Spleen (tissue), 11 donors: ENCODE measurements at regions not wholly inside any gene's neighbourhood (a gene's known extent, or its start where the extent isn't known, plus 50 kb on each side); places are given as distances from the start of the nearest gene placed in this dataset.

ENCODE experiments used
- DNase-seq: peaks from one replicate; pipeline ENCODE4 v3.0.0-alpha.2; 2020
- H3K27ac ChIP-seq, 8 donors: fragments of 200-600 bp; sonication (generic) in 7 of 8; 1 replicate in 4 of 8; 2 replicates in 4 of 8; pipeline versions ENCODE4 v1.5.0 to v1.8.0; 2016 to 2021; ENCODE audit warnings: inconsistent platforms in 4 of 8, mild to moderate bottlenecking in 4 of 8, moderate library complexity in 1 of 8
- H3K27me3 ChIP-seq, 7 donors: fragments of 200-600 bp; sonication (generic) in 6 of 7; replicated peaks in 1 of 7; 1 replicate in 4 of 7; 2 replicates in 3 of 7; pipeline versions ENCODE4 v1.5.0 to v1.8.0; 2016 to 2021; ENCODE audit warnings: inconsistent platforms in 3 of 7, mild to moderate bottlenecking in 1 of 7
- H3K36me3 ChIP-seq, 6 donors: fragments of 200-600 bp; sonication (generic) in 5 of 6; 1 replicate in 4 of 6; 2 replicates in 2 of 6; pipeline versions ENCODE4 v1.5.0 to v1.8.0; 2016 to 2021; ENCODE audit warnings: inconsistent platforms in 2 of 6
- H3K4me1 ChIP-seq, 6 donors: fragments of 200-600 bp; sonication (generic) in 5 of 6; 1 replicate in 3 of 6; 2 replicates in 3 of 6; pipeline versions ENCODE4 v1.5.0 to v1.8.0; 2016 to 2021; ENCODE audit warnings: inconsistent platforms in 3 of 6
- H3K4me3 ChIP-seq, 8 donors: fragments of 200-600 bp; sonication (generic) in 7 of 8; 1 replicate in 4 of 8; 2 replicates in 4 of 8; pipeline versions ENCODE4 v1.5.0 to v1.8.0; 2016 to 2021; ENCODE audit warnings: inconsistent platforms in 4 of 8, mild to moderate bottlenecking in 4 of 8, moderate library complexity in 2 of 8
- H3K9me3 ChIP-seq, 8 donors: fragments of 200-600 bp; sonication (generic) in 7 of 8; 1 replicate in 4 of 8; 2 replicates in 4 of 8; pipeline versions ENCODE4 v1.5.0 to v1.8.0; 2016 to 2021; ENCODE audit warnings: inconsistent platforms in 4 of 8
- POLR2A ChIP-seq, 3 donors: fragments of 450-650 bp; IDR thresholded peaks; one replicate each; pipeline ENCODE4 v1.5.1; 2017; ENCODE audit warnings: antibody characterized with exemption in 3 of 3, mild to moderate bottlenecking in 1 of 3
- POLR2AphosphoS5 ChIP-seq, 3 donors: sonication (generic); formaldehyde crosslinking; IDR thresholded peaks; one replicate each; pipeline ENCODE4 v1.5.1; 2017; ENCODE audit warnings: antibody characterized with exemption in 3 of 3
- WGBS, 5 donors: extraction: QIAGEN DNeasy Blood & Tissue Kit in 3 of 5; methylation state at CpG; one replicate each; pipeline versions ENCODE4 v1.1.5 to v1.1.7; 2013 to 2018; 5-methylcytosine and 5-hydroxymethylcytosine counted together
- intact Hi-C: fragments of 100-400 bp; cut with DNase I; formaldehyde crosslinking; loops from one replicate; pipeline ENCODE4 v1.15.0; 2023; ENCODE audit warnings: low total_unique reads
- TF ChIP-seq, protein P1 (sequence below), 11 experiments: fragments of 200-600 bp in 7 of 11; fragments of 450-650 bp in 4 of 11; sonication (generic) in 4 of 11; IDR thresholded peaks in 8 of 11; conservative IDR thresholded peaks in 3 of 11; 1 replicate in 7 of 11; 2 replicates in 4 of 11; pipeline versions ENCODE4 v1.4.0 to v1.8.0; 2016 to 2021; ENCODE audit warnings: antibody characterized with exemption in 11 of 11, inconsistent platforms in 4 of 11, mild to moderate bottlenecking in 1 of 11
- donor health status: healthy with polysubstance abuse.
- donor health status: DM: no; HTN: no; CAD: no; lungs with moderate emphysema.
- donor health status: DM: no; HTN: no; CAD: no.
- donor health status: Bipolar disorder and iron deficiency.
- donor health status: healthy.
- donor health status: DM: no; HTN: no; CAD: no.
- donor health status: DM: yes; HTN: yes; CAD: no.

DNA sequence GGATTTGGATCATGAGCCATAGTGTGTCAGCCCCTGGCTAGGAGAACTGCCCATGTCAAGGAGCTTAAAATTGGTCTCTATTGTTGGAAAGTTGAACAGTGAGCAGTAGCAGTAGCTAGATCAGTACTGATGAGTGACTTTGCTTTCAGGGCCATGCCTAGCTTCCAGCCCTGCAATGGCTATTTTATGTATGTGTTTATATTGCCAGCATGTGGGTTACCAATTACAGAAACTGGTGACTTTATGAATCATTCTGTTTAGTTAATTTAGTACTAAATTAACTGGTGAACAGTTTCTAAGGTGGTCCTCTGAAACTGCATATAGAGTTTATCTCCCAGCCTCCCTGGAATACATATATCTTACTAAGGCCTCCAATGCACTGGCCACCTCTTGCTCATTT, 908.1 kb upstream of the ALCAM start:
- no peak for DNase-seq
- H3K4me3 ChIP-seq = no peak overlapping the region
- TF ChIP-seq, protein P1, sequence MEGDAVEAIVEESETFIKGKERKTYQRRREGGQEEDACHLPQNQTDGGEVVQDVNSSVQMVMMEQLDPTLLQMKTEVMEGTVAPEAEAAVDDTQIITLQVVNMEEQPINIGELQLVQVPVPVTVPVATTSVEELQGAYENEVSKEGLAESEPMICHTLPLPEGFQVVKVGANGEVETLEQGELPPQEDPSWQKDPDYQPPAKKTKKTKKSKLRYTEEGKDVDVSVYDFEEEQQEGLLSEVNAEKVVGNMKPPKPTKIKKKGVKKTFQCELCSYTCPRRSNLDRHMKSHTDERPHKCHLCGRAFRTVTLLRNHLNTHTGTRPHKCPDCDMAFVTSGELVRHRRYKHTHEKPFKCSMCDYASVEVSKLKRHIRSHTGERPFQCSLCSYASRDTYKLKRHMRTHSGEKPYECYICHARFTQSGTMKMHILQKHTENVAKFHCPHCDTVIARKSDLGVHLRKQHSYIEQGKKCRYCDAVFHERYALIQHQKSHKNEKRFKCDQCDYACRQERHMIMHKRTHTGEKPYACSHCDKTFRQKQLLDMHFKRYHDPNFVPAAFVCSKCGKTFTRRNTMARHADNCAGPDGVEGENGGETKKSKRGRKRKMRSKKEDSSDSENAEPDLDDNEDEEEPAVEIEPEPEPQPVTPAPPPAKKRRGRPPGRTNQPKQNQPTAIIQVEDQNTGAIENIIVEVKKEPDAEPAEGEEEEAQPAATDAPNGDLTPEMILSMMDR (IDR thresholded peaks at IDR 0.05 in 8 of 11, conservative IDR thresholded peaks at IDR 0.05 in 3 of 11) = no peak
- no peak overlapping the region for H3K27ac ChIP-seq
- no peaks in the 10 kb centered on the region for H3K9me3 ChIP-seq
- H3K4me1 ChIP-seq = no peaks in the 10 kb centered on the region
- no peaks in the 10 kb centered on the region for H3K27me3 ChIP-seq
- intact Hi-C loops = no loop called here
- H3K36me3 ChIP-seq = no peaks in the 10 kb centered on the region

DNA sequence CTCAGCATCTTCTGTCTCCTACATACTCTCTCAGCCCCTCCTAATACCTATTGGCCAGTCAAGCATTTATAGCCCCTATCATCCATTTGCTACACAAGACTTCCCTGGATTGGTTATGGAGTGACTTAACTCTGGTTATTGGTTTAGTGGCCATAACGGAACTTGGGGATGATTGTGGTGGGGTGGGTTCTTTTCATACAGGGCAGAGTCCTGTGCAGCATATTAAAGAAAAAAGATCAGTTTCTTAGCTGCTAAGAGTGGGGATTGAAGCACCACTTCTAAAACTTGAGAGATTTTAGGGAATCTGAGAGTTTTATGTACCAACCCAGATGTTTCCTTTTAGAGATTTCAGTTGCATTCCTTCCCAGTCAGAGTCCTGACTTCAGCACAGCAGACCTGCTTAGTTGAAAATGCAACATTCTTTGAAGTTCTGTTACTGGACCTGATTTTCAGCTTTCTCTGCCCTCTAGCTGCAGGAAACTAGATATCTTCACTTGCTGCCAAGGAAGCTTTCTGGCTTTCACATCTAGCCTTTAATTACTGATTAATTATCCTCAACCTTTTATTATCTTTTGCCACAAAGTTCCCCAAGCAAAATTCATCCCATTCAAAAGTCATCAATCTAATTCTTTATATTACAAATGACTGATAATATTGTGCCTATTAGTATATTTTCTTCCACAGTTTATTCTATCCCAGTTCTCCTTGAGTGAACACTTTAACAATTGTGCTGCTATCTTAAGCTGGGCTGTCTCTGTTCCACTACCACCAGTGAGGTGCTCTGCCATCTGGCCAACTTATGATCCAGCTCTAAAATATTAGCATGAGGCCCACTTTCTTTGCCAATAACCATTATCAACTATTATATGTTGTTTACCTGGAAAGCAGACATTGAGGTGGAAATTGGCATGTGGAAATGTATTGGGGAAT, 906.0 kb upstream of the ALCAM start:
- Histone ChIP-seq H3K4me3 (no peak overlapping the region), H3K4me1 (no peaks in the 10 kb centered on the region), H3K9me3 (peaks cover 0 to 17% (median 5%) of the 10 kb centered on the region in 8 donors), H3K27ac (no peak overlapping the region), H3K36me3 (no peaks in the 10 kb centered on the region), H3K27me3 (no peaks in the 10 kb centered on the region)
- TF ChIP-seq POLR2A (IDR thresholded peaks at IDR 0.05) (no peak), POLR2AphosphoS5 (IDR thresholded peaks at IDR 0.05) (no peak)
- intact Hi-C loops = no loop called here
- no peak for DNase-seq
- WGBS, 5 donors = 0 to 82% (median 62%) methylated on average over 1 of the region's 1 CpG

DNA sequence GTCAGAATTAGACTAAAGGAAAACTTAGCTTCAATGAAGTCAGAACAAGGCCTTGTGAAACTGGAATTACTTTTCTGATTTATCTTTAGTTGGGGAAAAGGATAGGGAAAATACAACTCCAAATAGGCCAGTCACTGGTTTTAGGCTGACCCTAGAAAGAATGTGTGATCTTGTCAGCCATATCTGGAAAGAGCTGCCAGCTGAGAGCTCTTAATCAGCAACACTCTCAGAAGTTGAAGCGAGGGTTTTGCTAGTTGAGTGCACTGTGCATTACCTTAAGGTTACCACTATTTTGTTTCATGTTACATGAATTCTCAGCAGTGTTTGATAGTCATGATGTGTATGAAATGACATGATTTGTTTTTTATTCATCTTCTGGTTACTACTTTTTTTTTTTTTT, 905.3 kb upstream of the ALCAM start:
- no peaks in the 10 kb centered on the region for H3K27me3 ChIP-seq
- peaks cover 0 to 19% (median 6%) of the 10 kb centered on the region in 8 donors for H3K9me3 ChIP-seq
- DNase-seq = no peak
- TF ChIP-seq POLR2AphosphoS5 (IDR thresholded peaks at IDR 0.05) = no peak
- no peak for TF ChIP-seq POLR2A (IDR thresholded peaks at IDR 0.05)
- TF ChIP-seq, protein P1 (IDR thresholded peaks at IDR 0.05 in 8 of 11, conservative IDR thresholded peaks at IDR 0.05 in 3 of 11) = no peak
- no peak overlapping the region for H3K4me3 ChIP-seq
- no peaks in the 10 kb centered on the region for H3K4me1 ChIP-seq
- H3K27ac ChIP-seq = no peak overlapping the region
- WGBS, 5 donors = 53 to 89% (median 75%) methylated on average over 1 of the region's 1 CpG
- intact Hi-C loops = no loop called here
- no peaks in the 10 kb centered on the region for H3K36me3 ChIP-seq

DNA sequence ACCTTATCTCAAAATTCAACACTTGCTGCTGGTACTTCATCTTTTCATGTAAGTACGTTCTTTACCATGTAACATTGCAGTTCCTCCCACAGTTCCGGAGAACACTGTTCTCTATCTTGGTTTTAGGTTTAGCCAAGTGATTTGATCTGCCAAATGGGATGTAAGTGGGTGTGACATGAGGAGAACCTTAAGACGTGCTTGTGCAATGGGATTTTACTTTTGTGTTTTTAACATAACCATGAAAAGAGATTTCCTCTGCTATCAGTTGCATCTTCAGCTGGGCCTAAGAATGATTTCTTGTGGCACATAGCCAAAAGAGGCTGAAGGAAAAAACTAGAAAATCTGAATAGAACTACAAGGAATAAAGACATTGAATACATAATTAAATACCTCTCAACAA, 894.5 kb upstream of the ALCAM start:
- H3K27me3 ChIP-seq = no peaks in the 10 kb centered on the region
- peaks cover 0 to 42% (median 34%) of the 10 kb centered on the region in 8 donors for H3K9me3 ChIP-seq
- intact Hi-C loops = no loop called here
- TF ChIP-seq, protein P1 (IDR thresholded peaks at IDR 0.05 in 8 of 11, conservative IDR thresholded peaks at IDR 0.05 in 3 of 11) = no peak
- no peak for TF ChIP-seq POLR2A (IDR thresholded peaks at IDR 0.05)
- TF ChIP-seq POLR2AphosphoS5 (IDR thresholded peaks at IDR 0.05) = no peak
- 84 to 87% (median 87%) methylated on average over 3 of the region's 3 CpGs for WGBS, 5 donors
- DNase-seq = no peak
- no peaks in the 10 kb centered on the region for H3K36me3 ChIP-seq
- no peaks in the 10 kb centered on the region for H3K4me1 ChIP-seq
- no peak overlapping the region for H3K27ac ChIP-seq
- no peak overlapping the region for H3K4me3 ChIP-seq
